ENCODE measurements at regions not wholly inside any gene's neighbourhood (a gene's known extent, or its start where the extent isn't known, plus 50 kb on each side); places are given as distances from the start of the nearest gene placed in this dataset.
"Not testable (repeated sequence)": the region's sequence is repeated elsewhere in the genome, so short reads cannot be mapped to it uniquely, and the experiment has no call there.

- no peak for DNase-seq
- TF ChIP-seq POLR2AphosphoS5 (IDR thresholded peaks at IDR 0.05) (no peak), POLR2A (IDR thresholded peaks at IDR 0.05) (no peak), CTCF (IDR thresholded peaks at IDR 0.05 in 8 of 11, conservative IDR thresholded peaks at IDR 0.05 in 3 of 11) (no peak)
- Histone ChIP-seq H3K9me3 (no peaks in the 10 kb centered on the region), H3K4me1 (no peaks in the 10 kb centered on the region), H3K27me3 (replicated peaks in 1 of 7) (peaks cover 0 to 3% (median 0%) of the 10 kb centered on the region in 7 donors), H3K27ac (no peak overlapping the region), H3K36me3 (no peaks in the 10 kb centered on the region), H3K4me3 (no peak overlapping the region)
- intact Hi-C loops (cut with DNase I; ENCODE audit: low total_unique reads): no loop called here
- WGBS, 5 donors: 59 to 78% (median 64%) methylated on average over 1 of the region's 1 CpG
These were observed 145.0 kb upstream of the CALCR start for GRCh38 chr7:93719546-93719945.

GRCh38 chr7:93717217-93717900 lies 142.8 kb upstream of the CALCR start:
- no peaks in the 10 kb centered on the region for H3K9me3 ChIP-seq
- no peak for DNase-seq
- no peak overlapping the region for H3K4me3 ChIP-seq
- TF ChIP-seq CTCF (IDR thresholded peaks at IDR 0.05 in 8 of 11, conservative IDR thresholded peaks at IDR 0.05 in 3 of 11) (no peak), POLR2A (IDR thresholded peaks at IDR 0.05) (no peak), POLR2AphosphoS5 (IDR thresholded peaks at IDR 0.05) (no peak)
- H3K27ac ChIP-seq: no peak overlapping the region
- no peaks in the 10 kb centered on the region for H3K36me3 ChIP-seq
- WGBS, 5 donors: 24 to 43% (median 26%) methylated on average over 1 of the region's 1 CpG
- H3K4me1 ChIP-seq: no peaks in the 10 kb centered on the region
- H3K27me3 ChIP-seq (replicated peaks in 1 of 7): peaks cover 0 to 4% (median 0%) of the 10 kb centered on the region in 7 donors
- intact Hi-C loops (cut with DNase I; ENCODE audit: low total_unique reads): no loop called here

- WGBS, 5 donors: 40 to 47% (median 45%) methylated on average over 6 of the region's 6 CpGs
- peak; percentile 75 for DNase-seq
- intact Hi-C loops (cut with DNase I; ENCODE audit: low total_unique reads): no loop called here
- H3K9me3 ChIP-seq: no peaks in the 10 kb centered on the region
- H3K4me1 ChIP-seq: no peaks in the 10 kb centered on the region
- H3K36me3 ChIP-seq: no peaks in the 10 kb centered on the region
- no peak overlapping the region for H3K27ac ChIP-seq
- no peak for TF ChIP-seq POLR2A (IDR thresholded peaks at IDR 0.05)
- TF ChIP-seq CTCF (IDR thresholded peaks at IDR 0.05 in 8 of 11, conservative IDR thresholded peaks at IDR 0.05 in 3 of 11): peak in 6 of 11 experiments; percentile 9 to 47 (median 29)
- H3K27me3 ChIP-seq (replicated peaks in 1 of 7): peaks cover 0 to 4% (median 0%) of the 10 kb centered on the region in 7 donors
- H3K4me3 ChIP-seq: no peak overlapping the region
These were observed 140.7 kb upstream of the CALCR start for GRCh38 chr7:93715234-93715633.

GRCh38 chr7:93711926-93712325 lies 137.4 kb upstream of the CALCR start:
- WGBS, 5 donors: 75 to 88% (median 82%) methylated on average over 5 of the region's 5 CpGs
- Histone ChIP-seq H3K9me3 (no peaks in the 10 kb centered on the region), H3K27me3 (replicated peaks in 1 of 7) (peaks cover 0 to 4% (median 0%) of the 10 kb centered on the region in 7 donors), H3K36me3 (no peaks in the 10 kb centered on the region), H3K4me1 (no peaks in the 10 kb centered on the region), H3K4me3 (no peak overlapping the region), H3K27ac (no peak overlapping the region)
- no peak for TF ChIP-seq CTCF (IDR thresholded peaks at IDR 0.05 in 8 of 11, conservative IDR thresholded peaks at IDR 0.05 in 3 of 11)
- no peak for TF ChIP-seq POLR2AphosphoS5 (IDR thresholded peaks at IDR 0.05)
- TF ChIP-seq POLR2A (IDR thresholded peaks at IDR 0.05): no peak
- no peak for DNase-seq
- intact Hi-C loops (cut with DNase I; ENCODE audit: low total_unique reads): no loop called here

GRCh38 chr7:93708255-93708654 lies 133.7 kb upstream of the CALCR start:
- intact Hi-C loops (cut with DNase I; ENCODE audit: low total_unique reads); H3K36me3 ChIP-seq; DNase-seq; H3K4me1 ChIP-seq; H3K9me3 ChIP-seq; H3K27me3 ChIP-seq (replicated peaks in 1 of 7); H3K4me3 ChIP-seq; H3K27ac ChIP-seq: not testable (repeated sequence)
- WGBS, 5 donors: 80 to 89% (median 82%) methylated on average over 5 of the region's 5 CpGs

Measured in spleen (tissue), 11 donors.